Skin epidermis (tissue), 12 donors: ENCODE measurements at regions not wholly inside any gene's neighbourhood (a gene's known extent, or its start where the extent isn't known, plus 50 kb on each side); places are given as distances from the start of the nearest gene placed in this dataset.
A peak's percentile ranks its signal among the peaks of the same experiment; 100 is the strongest.

ENCODE experiments used
- H3K27ac ChIP-seq, 21 experiments: fragments of 200-600 bp; sonication (generic) in 11 of 21; one replicate each; pipeline ENCODE4 v1.5.0; 2020; ENCODE audit warnings: mild to moderate bottlenecking in 3 of 21, inconsistent platforms in 2 of 21, moderate library complexity in 2 of 21
- H3K4me3 ChIP-seq, 7 experiments: fragments of 200-600 bp; sonication (generic) in 2 of 7; one replicate each; pipeline ENCODE4 v1.5.0; 2020; ENCODE audit warnings: inconsistent platforms in 2 of 7, mild to moderate bottlenecking in 2 of 7, moderate library complexity in 1 of 7

GRCh38 chr20:6580486-6580885 is 187.0 kb upstream of the BMP2 start:
- no peak overlapping the region for H3K27ac ChIP-seq
- H3K4me3 ChIP-seq = no peak overlapping the region

- Histone ChIP-seq H3K27ac (no peak overlapping the region), H3K4me3 (no peak overlapping the region)
Observed at GRCh38 chr20:6579824-6580223, 187.7 kb upstream of the BMP2 start.

DNA sequence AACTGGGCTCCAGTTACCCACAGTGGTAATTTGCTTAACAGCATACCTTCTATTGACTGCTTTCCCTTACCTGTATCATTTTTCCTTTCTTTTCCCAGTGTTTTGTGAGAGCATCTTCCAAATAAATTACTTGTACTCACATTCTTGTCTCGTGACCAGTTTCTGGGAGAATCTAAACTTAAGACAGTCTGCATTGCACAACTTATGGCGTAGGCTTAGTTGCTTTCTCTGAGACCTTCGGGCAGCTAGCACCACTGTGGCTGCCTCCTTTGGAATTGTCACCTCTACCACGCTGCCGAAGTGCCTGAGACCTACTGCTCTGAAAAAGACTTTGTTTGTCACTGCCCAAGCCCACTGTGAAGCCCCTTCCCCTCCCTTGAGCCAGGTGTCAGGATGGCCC is 188.1 kb upstream of the BMP2 start:
- no peak overlapping the region for H3K27ac ChIP-seq
- no peak overlapping the region for H3K4me3 ChIP-seq

GRCh38 chr20:6577451-6577850 is 190.0 kb upstream of the BMP2 start:
- Histone ChIP-seq H3K4me3 (no peak overlapping the region), H3K27ac (no peak overlapping the region)

DNA sequence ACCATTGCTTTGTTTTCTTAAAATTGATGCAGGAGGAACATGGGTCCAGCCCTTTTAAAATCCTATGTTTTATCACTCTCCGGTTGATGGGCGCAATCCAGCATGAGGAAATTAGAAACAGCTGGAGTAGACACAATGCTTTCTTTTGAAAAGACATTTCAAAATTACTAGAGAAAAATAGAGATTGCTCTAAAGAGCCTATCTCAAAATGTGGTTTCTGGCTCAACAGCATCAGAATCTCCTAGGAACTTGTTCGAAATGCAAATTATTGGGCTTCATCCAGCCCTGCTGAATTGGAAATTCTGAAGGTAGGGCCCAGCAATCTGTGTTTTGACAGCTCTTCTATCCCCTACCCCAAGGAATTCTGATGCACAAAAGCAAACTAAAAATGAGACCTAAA is 190.8 kb upstream of the BMP2 start:
- Histone ChIP-seq H3K27ac (no peak overlapping the region), H3K4me3 (no peak overlapping the region)

DNA sequence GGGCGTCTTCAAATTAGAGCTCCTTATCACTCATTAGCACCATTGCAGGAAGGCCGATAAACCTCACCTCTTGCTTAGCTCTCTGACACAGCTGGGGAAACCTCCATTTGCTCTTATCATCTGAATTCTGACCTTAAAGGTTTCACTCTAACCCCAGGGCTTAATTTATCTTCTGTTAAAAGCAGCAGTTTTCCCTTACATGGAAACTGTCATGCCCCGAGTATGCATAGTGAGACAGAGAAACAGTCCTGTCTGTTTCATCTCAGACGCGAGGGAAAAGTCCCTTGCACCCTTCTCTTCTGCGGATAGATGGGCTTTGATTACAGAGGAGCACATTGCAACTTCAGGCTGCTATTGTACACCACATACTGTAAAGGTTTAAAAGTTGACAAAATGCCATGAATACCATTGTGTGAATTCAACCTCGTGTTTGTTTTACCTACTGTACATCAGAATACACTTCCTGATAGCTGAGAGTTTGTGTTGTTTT is 191.5 kb upstream of the BMP2 start:
- no peak overlapping the region for H3K27ac ChIP-seq
- no peak overlapping the region for H3K4me3 ChIP-seq

DNA sequence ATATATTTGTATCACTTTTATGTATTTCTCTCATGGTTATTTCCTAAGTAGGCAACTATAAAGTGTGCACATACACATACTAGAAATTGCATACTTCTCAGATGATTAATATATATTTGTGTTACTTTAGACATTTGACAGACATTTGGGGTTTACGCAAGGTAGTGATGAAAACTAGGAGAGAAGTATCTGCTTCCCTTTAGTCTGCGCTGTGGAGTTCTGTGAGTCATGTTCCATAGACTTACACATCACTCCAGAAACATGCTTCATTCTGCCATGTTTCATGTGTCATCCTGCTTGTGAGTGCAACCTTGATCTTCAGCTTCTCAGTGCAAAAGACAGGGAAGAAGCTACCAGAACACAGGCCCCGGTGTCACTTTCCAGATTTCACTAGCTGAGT is 200.7 kb upstream of the BMP2 start:
- Histone ChIP-seq H3K27ac (no peak overlapping the region), H3K4me3 (no peak overlapping the region)

GRCh38 chr20:6562111-6562510 is 205.4 kb upstream of the BMP2 start:
- Histone ChIP-seq H3K27ac (no peak overlapping the region), H3K4me3 (no peak overlapping the region)

DNA sequence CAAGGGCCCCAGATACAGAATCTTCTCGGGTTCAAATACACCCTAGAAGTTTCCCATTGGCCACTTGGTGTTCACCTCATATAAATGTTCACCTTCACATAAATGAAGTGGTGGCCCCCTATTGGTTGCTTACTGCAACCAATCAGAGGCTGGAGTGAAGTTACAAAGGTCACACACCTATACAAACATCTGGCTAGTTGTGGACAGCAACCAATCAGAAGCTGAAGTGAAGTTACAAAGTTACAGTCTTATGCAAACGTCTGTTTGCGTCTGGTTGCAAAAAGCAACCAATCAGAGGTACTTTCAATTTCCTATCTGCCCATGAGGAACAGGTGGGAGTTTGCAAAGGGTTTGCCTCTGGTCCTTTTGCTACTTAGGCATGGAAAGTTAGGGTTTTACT is 206.5 kb upstream of the BMP2 start:
- Histone ChIP-seq H3K27ac (no peak overlapping the region), H3K4me3 (no peak overlapping the region)

GRCh38 chr20:6559791-6560190 is 207.7 kb upstream of the BMP2 start:
- no peak overlapping the region for H3K27ac ChIP-seq
- no peak overlapping the region for H3K4me3 ChIP-seq

DNA sequence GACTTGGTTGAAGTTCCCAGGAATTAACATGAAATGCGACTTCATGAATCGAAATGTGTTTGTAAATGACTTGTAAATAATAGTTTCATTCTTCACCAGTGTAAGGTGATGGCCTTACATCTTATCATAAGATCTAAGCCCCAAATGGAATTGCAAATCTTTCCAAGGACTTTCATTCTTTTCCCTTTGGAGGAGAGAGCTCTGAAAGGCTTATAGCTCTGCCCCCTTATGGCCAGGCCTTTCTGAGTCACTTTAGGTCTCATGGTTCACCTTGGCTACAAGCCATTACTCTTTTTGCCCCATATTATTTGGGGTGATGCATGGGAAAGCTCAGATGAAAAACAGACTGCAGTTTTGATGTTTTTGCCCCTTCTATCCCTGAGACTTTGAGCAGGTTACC is 209.1 kb upstream of the BMP2 start:
- Histone ChIP-seq H3K4me3 (no peak overlapping the region), H3K27ac (no peak overlapping the region)

- H3K27ac ChIP-seq = peak overlapping the region in 2 of 21 experiments; percentile 12 to 30
- H3K4me3 ChIP-seq = no peak overlapping the region
Observed at GRCh38 chr20:6533761-6534479, 233.6 kb upstream of the BMP2 start.

- peak overlapping the region in 1 of 21 experiments; percentile 12 for H3K27ac ChIP-seq
- no peak overlapping the region for H3K4me3 ChIP-seq
Observed at GRCh38 chr20:6533351-6533750, 234.1 kb upstream of the BMP2 start.

DNA sequence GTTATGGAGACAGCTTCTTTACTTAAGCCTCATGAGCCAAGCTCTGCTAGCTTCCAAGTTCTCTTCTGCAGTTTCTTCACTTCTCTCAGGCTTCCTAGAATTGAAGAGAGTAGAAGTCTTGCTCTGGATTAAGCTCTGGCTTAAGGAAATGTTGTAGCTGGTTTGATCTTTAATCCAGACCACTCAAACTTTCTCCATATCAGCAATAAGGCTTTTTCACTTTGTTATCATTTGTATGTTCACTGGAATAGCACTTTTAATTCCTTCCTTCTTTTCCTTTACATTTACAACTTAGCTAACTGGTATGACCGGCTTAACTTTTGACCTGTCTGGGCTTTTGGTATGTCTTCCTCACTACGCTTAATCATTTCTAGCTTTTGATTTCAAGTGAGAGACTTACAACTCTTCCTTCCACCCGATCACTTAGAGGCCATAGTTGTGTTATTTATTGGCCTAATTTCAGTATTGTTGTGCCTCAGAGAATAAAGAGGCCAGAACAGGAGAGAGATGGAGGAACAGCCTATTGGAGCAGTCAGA is 236.6 kb upstream of the BMP2 start:
- Histone ChIP-seq H3K27ac (no peak overlapping the region), H3K4me3 (no peak overlapping the region)

- Histone ChIP-seq H3K4me3 (no peak overlapping the region), H3K27ac (no peak overlapping the region)
Observed at GRCh38 chr20:6530254-6530653, 237.2 kb upstream of the BMP2 start.

GRCh38 chr20:6525447-6526303 is 241.8 kb upstream of the BMP2 start:
- Histone ChIP-seq H3K4me3 (no peak overlapping the region), H3K27ac (no peak overlapping the region)

DNA sequence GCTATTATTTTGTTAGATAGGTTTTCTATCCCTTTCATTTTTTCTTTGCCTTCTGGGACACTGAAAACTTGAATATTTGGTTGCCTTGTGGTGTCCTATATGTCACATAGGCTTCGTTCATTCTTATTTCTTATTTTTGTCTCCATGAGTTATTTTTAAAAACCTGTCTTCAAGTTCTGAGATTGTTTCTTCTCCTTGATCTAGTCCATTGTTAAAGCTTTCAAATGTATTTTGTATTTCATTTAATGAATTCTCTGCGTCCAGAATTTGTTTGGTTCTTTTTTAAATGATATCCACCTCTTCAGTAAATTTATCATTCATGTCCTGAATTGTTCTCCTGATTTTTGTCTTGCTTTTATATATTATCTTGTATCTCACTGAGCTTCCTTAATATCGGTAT is 243.2 kb upstream of the BMP2 start:
- H3K4me3 ChIP-seq = no peak overlapping the region
- no peak overlapping the region for H3K27ac ChIP-seq

- no peak overlapping the region for H3K27ac ChIP-seq
- H3K4me3 ChIP-seq = no peak overlapping the region
Observed at GRCh38 chr20:6519556-6519955, 247.9 kb upstream of the BMP2 start.

DNA sequence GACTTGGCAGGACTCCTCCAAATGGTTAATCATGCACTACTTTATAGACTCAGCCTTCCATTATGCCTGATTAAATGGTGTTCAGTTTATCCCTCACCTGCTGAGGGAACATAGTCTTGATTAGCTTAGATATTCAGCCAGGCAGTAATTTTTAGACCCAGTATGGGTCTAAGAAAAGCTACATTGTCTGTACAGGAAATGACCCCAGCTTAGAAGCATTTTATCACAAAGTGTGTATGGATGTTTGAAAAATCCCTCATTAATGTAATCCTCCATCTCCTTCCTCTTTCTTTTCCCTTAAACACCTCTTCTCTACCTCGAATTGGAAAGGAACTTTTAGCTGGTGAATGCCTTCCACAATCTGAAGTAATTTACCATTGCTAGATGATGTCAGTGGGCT is 252.2 kb upstream of the BMP2 start:
- Histone ChIP-seq H3K4me3 (no peak overlapping the region), H3K27ac (no peak overlapping the region)

DNA sequence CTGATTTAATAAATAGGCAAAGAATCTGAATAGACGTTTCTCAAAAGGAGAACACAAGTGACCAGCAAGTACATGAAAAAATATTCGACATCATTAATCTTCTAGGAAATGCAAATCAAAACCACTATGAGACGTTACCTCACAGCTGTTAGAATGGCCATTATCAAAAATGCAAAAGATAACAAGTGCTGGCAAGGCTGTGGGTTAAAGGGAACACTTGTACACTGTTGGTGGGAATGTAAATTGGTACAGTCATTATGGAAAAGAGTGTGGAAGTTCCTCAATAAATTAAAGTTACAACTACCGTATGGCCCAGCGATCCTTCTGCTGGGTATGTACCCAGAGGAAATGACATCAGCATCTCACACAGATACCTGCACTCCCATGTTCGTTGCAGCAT is 253.9 kb upstream of the BMP2 start:
- Histone ChIP-seq H3K4me3 (no peak overlapping the region), H3K27ac (no peak overlapping the region)

GRCh38 chr20:6509374-6509773 is 258.1 kb upstream of the BMP2 start:
- no peak overlapping the region for H3K27ac ChIP-seq
- H3K4me3 ChIP-seq = no peak overlapping the region
